Endothelial cell (in vitro differentiated cells): ENCODE measurements at regions not wholly inside any gene's neighbourhood (a gene's known extent, or its start where the extent isn't known, plus 50 kb on each side); places are given as distances from the start of the nearest gene placed in this dataset.

Experiments
- DNase-seq: peaks from one replicate; pipeline ENCODE4 v3.0.0; 2021; ENCODE audit warnings: low spot score
- H3K27ac Mint-ChIP-seq: one replicate; pipeline ENCODE4 v1.8.0; 2021; ENCODE audit warnings: mixed read lengths, inconsistent platforms; ENCODE audit not compliant: unreplicated experiment
- H3K27me3 Mint-ChIP-seq: one replicate; pipeline ENCODE4 v1.8.0; 2021; ENCODE audit warnings: mild to moderate bottlenecking, moderate library complexity, mixed read lengths, inconsistent platforms; ENCODE audit not compliant: unreplicated experiment
- H3K36me3 Mint-ChIP-seq: one replicate; pipeline ENCODE4 v1.8.0; 2021; ENCODE audit warnings: mild to moderate bottlenecking, low read depth, mixed read lengths, inconsistent platforms; ENCODE audit not compliant: unreplicated experiment
- H3K4me1 Mint-ChIP-seq: one replicate; pipeline ENCODE4 v1.8.0; 2021; ENCODE audit warnings: mild to moderate bottlenecking, mixed read lengths, inconsistent platforms; ENCODE audit not compliant: unreplicated experiment
- H3K4me3 Mint-ChIP-seq: one replicate; pipeline ENCODE4 v1.8.0; 2021; ENCODE audit warnings: mild to moderate bottlenecking, mixed read lengths, inconsistent platforms; ENCODE audit not compliant: unreplicated experiment
- H3K9me3 Mint-ChIP-seq: one replicate; pipeline ENCODE4 v1.8.0; 2021; ENCODE audit warnings: mixed read lengths, inconsistent platforms; ENCODE audit not compliant: unreplicated experiment
- CTCF ChIP-seq: fragments of 200-600 bp; sonication (generic); IDR thresholded peaks from one replicate; pipeline ENCODE4 v1.5.0; 2021; ENCODE audit warnings: antibody characterized with exemption; ENCODE audit not compliant: unreplicated experiment

DNA sequence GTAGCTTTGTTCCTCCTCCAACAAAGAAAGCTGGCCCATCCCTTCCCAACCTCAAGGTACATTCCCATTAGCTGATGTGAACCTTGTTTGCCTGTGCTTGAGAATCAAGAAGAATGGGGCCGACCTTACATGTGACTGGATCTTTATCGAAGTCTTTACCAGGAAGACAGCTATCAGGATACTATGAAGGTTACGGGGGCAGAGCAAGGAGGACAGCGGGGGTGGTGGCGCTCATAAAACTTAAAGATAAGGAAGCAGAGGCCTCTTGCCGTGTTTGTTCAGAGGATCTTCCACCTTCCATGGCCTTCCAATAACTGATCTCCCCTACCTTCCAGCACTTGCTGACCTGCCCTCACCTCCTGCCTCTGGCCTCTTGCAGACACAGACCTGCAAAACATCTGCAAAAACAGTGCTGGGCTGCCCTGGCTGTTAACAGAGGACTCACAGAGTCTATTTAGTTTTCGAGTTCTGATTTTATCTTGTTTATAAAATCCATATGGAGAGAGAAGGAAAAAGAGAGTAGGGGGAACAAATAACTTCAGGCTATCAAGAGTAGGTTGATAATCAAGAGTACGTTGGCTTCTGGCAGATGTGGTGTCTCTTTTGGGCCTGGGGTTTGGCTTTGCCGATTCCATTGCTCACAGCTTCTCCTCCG, 198.0 kb downstream of the HUNK start:
- Mint-ChIP-seq H3K4me1 (no peaks in the 10 kb centered on the region), H3K36me3 (peaks cover 3% of the 10 kb centered on the region), H3K27me3 (peaks cover 4% of the 10 kb centered on the region), H3K4me3 (no peak overlapping the region), H3K27ac (no peak overlapping the region), H3K9me3 (no peaks in the 10 kb centered on the region)
- no peak for TF ChIP-seq CTCF
- DNase-seq: no peak

GRCh38 chr21:32070126-32070525, 197.3 kb downstream of the HUNK start:
- H3K27me3 Mint-ChIP-seq: peaks cover 6% of the 10 kb centered on the region
- no peaks in the 10 kb centered on the region for H3K4me1 Mint-ChIP-seq
- no peak for TF ChIP-seq CTCF
- no peak for DNase-seq
- H3K9me3 Mint-ChIP-seq: no peaks in the 10 kb centered on the region
- H3K36me3 Mint-ChIP-seq: peaks cover 3% of the 10 kb centered on the region
- H3K4me3 Mint-ChIP-seq: no peak overlapping the region
- no peak overlapping the region for H3K27ac Mint-ChIP-seq

DNA sequence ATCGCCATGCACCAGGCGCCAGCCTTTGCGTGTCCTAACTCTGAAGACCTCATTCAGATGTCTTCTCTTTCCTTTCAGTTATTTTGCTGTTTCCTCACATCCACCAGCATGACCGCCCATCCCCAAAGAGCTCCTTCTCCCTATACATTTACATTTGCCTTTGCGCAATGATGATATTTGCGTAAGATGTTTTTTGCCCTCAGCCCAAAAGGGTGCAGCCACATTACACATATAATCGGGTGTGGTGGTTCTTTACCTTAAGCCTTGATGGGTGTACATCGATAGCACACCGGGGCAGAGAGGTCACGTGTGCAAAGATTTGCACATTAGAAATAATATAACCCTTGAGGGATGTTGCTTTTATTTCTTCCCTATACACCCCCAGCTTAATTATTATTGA, 192.8 kb downstream of the HUNK start:
- DNase-seq: no peak
- Mint-ChIP-seq H3K9me3 (no peaks in the 10 kb centered on the region), H3K4me1 (no peaks in the 10 kb centered on the region), H3K27ac (no peak overlapping the region), H3K4me3 (no peak overlapping the region), H3K36me3 (peaks cover 3% of the 10 kb centered on the region), H3K27me3 (peaks cover 6% of the 10 kb centered on the region)
- TF ChIP-seq CTCF: no peak

DNA sequence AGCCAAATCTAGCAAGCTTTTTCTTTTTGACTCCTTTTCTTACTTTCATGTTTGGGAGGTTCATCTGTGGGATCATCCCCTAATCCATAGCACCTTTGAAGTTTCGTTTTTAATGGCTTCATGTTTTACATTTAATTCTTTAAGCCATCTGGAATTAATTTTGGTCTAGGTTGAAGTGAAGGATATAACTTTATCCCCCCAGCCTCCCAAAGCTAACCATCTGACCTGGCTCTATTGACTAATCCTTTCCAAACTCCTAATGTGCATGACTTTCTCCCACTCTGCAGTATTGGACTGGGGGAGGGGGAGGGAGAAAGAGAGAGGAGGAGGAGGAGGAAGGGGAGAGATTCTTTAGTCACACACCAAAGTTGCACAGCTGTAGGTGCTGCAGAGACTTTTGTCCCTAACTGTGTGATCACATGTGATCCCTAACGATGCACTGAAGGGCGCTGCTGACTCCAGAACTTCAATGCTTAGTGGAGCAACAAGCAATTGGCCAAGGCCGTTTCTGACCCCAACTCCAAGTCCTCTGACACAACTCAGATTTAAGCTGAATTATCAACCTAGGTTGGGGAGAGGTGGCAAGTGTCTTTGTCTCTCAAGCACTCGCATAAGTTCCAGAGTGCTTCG, 191.6 kb downstream of the HUNK start:
- Mint-ChIP-seq H3K27me3 (peaks cover 8% of the 10 kb centered on the region), H3K4me3 (no peak overlapping the region), H3K9me3 (no peaks in the 10 kb centered on the region), H3K36me3 (peaks cover 3% of the 10 kb centered on the region), H3K27ac (no peak overlapping the region), H3K4me1 (no peaks in the 10 kb centered on the region)
- no peak for DNase-seq
- no peak for TF ChIP-seq CTCF

DNA sequence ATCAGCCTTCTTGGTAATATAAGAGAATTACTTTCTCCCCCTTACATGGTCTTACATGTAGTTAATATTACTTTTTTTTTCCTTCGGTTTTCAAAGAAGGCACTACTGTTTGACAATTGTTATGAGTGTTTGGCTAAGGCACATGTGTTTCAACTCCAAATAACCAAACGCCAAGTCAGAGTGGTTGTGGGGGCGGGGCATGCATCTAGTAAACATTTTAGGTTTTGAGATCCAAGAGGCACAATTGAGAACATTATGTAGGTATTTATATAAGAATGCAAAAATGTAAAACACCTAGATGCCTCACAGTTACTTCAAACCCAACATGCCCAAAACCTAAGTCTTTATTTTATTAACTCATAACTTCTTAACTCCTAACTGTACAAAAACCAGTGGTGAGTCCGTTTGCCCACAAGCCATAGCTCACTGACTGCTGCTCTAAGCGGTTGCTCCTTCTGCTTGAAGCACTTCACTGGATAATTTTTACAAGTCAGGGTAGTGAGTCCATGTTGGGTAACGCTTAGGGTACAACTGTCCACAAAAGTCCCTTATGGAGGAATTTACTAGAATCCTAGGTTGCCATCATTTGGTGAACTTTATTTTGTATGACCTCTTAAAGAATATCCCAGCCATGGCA, 189.9 kb downstream of the HUNK start:
- Mint-ChIP-seq H3K4me3 (no peak overlapping the region), H3K27me3 (peaks cover 12% of the 10 kb centered on the region), H3K9me3 (no peaks in the 10 kb centered on the region), H3K4me1 (no peaks in the 10 kb centered on the region), H3K27ac (no peak overlapping the region), H3K36me3 (peaks cover 3% of the 10 kb centered on the region)
- TF ChIP-seq CTCF: no peak
- no peak for DNase-seq
